Suprapubic skin (tissue), 3 donors: ENCODE measurements at regions not wholly inside any gene's neighbourhood (a gene's known extent, or its start where the extent isn't known, plus 50 kb on each side); places are given as distances from the start of the nearest gene placed in this dataset.

Source experiments
- CTCF ChIP-seq, 2 donors: fragments of 200-600 bp in 1 of 2; fragments of 450-650 bp in 1 of 2; sonication (generic) in 1 of 2; IDR thresholded peaks; one replicate each; pipeline ENCODE4 v1.5.1; 2016 to 2019; ENCODE audit warnings: antibody characterized with exemption in 2 of 2, mild to moderate bottlenecking in 1 of 2, moderate library complexity in 1 of 2
- EP300 ChIP-seq: sonication (generic); formaldehyde crosslinking; IDR thresholded peaks from one replicate; pipeline ENCODE4 v1.6.1; 2017; ENCODE audit warnings: antibody characterized with exemption
- POLR2A ChIP-seq, 2 donors: fragments of 450-650 bp; IDR thresholded peaks; one replicate each; pipeline ENCODE4 v1.6.1; 2017; ENCODE audit warnings: antibody characterized with exemption in 2 of 2, mild to moderate bottlenecking in 2 of 2, moderate library complexity in 2 of 2

DNA sequence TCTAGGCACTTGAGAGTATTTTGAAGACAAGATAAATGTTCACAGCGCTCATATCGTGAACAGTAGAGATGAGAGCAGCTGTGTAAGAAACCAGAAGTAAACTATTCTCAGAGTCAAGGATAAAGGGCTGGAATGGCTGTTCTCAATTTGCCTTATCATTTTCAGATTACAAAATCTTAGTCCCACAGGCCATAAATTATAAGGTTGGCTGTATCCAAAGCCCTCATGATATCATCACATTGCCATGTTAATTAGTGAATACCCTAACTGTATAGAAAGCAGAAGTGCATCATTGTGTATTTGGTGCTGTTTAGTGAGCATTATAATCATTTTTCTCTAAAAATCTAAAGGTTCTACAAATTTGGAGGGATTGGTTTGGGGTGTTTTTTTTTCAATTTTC, 168.9 kb upstream of the EDNRA start:
- TF ChIP-seq CTCF (IDR thresholded peaks at IDR 0.05) (no peak), POLR2A (IDR thresholded peaks at IDR 0.05) (no peak), EP300 (no peak)
